IMR-90 (cell line): ENCODE measurements at regions not wholly inside any gene's neighbourhood (a gene's known extent, or its start where the extent isn't known, plus 50 kb on each side); places are given as distances from the start of the nearest gene placed in this dataset.

Experiments used
- ATAC-seq: fragments of 200-7000 bp; cut with Tn5 transposase; 2 replicates; pipeline ENCODE4 v1.9.1; 2020; ENCODE audit warnings: low read depth, mild to moderate bottlenecking, moderate library complexity
- BruUV-seq: library from RNA; stranded (reverse); fragments of 400-500 nt; replicated peaks from 2 replicates; lab custom pipeline; 2021; lab: Mats Ljungman, UMichigan
- CTCF ChIA-PET: fragments of 300-600 bp; formaldehyde crosslinking; extraction: SDS; loops from one replicate; lab custom pipeline; 2021; ENCODE audit warnings: antibody characterized with exemption; lab: Yijun Ruan, JAX
- POLR2A ChIA-PET: fragments of 300-600 bp; sonication (Branson Sonifier 250); formaldehyde crosslinking; loops from one replicate; lab custom pipeline; 2022; ENCODE audit warnings: antibody characterized with exemption; ENCODE audit not compliant: unreplicated experiment; lab: Charles Lee
- DNase-seq: peaks from one replicate; pipeline ENCODE4 v3.0.0; 2013
- H2AFZ ChIP-seq: replicated peaks from 2 replicates; pipeline ENCODE3; 2013; ENCODE audit warnings: low read length, mild to moderate bottlenecking; ENCODE audit not compliant: poor library complexity
- H2AK5ac ChIP-seq: 2 replicates; pipeline ENCODE4 v1.6.1; 2013; ENCODE audit warnings: low read depth, low read length, inconsistent platforms
- H2AK9ac ChIP-seq: replicated peaks from 2 replicates; pipeline ENCODE3; 2013; ENCODE audit warnings: mild to moderate bottlenecking, low read depth, low read length, moderate library complexity; ENCODE audit not compliant: poor library complexity
- H2BK120ac ChIP-seq: 2 replicates; pipeline ENCODE4 v1.6.1; 2013; ENCODE audit warnings: low read depth, low read length, inconsistent platforms
- H2BK15ac ChIP-seq: 3 replicates; pipeline ENCODE4 v1.6.1; 2013; ENCODE audit warnings: low read depth, low read length, inconsistent platforms
- H2BK20ac ChIP-seq: 2 replicates; pipeline ENCODE4 v1.6.1; 2013; ENCODE audit warnings: low read depth, mild to moderate bottlenecking, inconsistent platforms, low read length, moderate library complexity
- H2BK5ac ChIP-seq: 2 replicates; pipeline ENCODE4 v1.6.1; 2013; ENCODE audit warnings: mild to moderate bottlenecking, low read depth, low read length, inconsistent platforms; ENCODE audit not compliant: poor library complexity, severe bottlenecking
- H3K14ac ChIP-seq: replicated peaks from 2 replicates; pipeline ENCODE4 v1.6.1; 2013; ENCODE audit warnings: low read depth, low read length, inconsistent platforms
- H3K18ac ChIP-seq: 2 replicates; pipeline ENCODE4 v1.6.1; 2013; ENCODE audit warnings: low read depth, low read length, control low read depth
- H3K23ac ChIP-seq: 2 replicates; pipeline ENCODE4 v1.6.1; 2013; ENCODE audit warnings: low read depth, low read length, inconsistent platforms
- H3K27ac ChIP-seq: 2 replicates; pipeline ENCODE4 v1.5.1; 2013; ENCODE audit warnings: mild to moderate bottlenecking, control low read depth, low read length; ENCODE audit not compliant: insufficient read depth
- H3K27me3 ChIP-seq: 2 replicates; pipeline ENCODE4 v1.6.1; 2013; ENCODE audit warnings: low read length; ENCODE audit not compliant: control insufficient read depth, insufficient read depth
- H3K36me3 ChIP-seq: 2 replicates; pipeline ENCODE4 v1.6.1; 2013; ENCODE audit warnings: low read length, mixed read lengths; ENCODE audit not compliant: control insufficient read depth, insufficient read depth
- H3K4ac ChIP-seq: 2 replicates; pipeline ENCODE4 v1.6.1; 2013; ENCODE audit warnings: low read depth, low read length, inconsistent platforms
- H3K4me1 ChIP-seq: 2 replicates; pipeline ENCODE4 v1.6.1; 2013; ENCODE audit warnings: low read length, mixed read lengths; ENCODE audit not compliant: control insufficient read depth, insufficient read depth
- H3K4me2 ChIP-seq: 2 replicates; pipeline ENCODE4 v1.6.1; 2013; ENCODE audit warnings: low read depth, mild to moderate bottlenecking, control low read depth, low read length, moderate library complexity
- H3K4me3 ChIP-seq: 2 replicates; pipeline ENCODE4 v1.5.1; 2013; ENCODE audit warnings: low read depth, mild to moderate bottlenecking, control low read depth, low read length, moderate library complexity; ENCODE audit not compliant: insufficient read depth
- H3K56ac ChIP-seq: 2 replicates; pipeline ENCODE4 v1.6.1; 2013; ENCODE audit warnings: low read length, inconsistent platforms; ENCODE audit not compliant: insufficient read depth; ENCODE audit errors: extremely low read depth
- H3K79me1 ChIP-seq, 2 experiments: 2 replicates each; pipeline ENCODE4 v1.6.1; 2013; ENCODE audit warnings: low read length in 2 of 2, inconsistent platforms in 1 of 2, low read depth in 1 of 2
- H3K9ac ChIP-seq: 2 replicates; pipeline ENCODE4 v1.6.1; 2013; ENCODE audit warnings: low read depth, low read length, control low read depth
- H3K9me1 ChIP-seq: 2 replicates; pipeline ENCODE4 v1.6.1; 2013; ENCODE audit warnings: low read length, inconsistent platforms; ENCODE audit not compliant: insufficient read depth
- H3K9me3 ChIP-seq: 2 replicates; pipeline ENCODE4 v1.6.1; 2013; ENCODE audit warnings: low read length; ENCODE audit not compliant: control insufficient read depth, insufficient read depth
- H4K20me1 ChIP-seq: 2 replicates; pipeline ENCODE4 v1.6.1; 2013; ENCODE audit warnings: low read length, inconsistent platforms; ENCODE audit not compliant: insufficient read depth
- H4K5ac ChIP-seq: 2 replicates; pipeline ENCODE4 v1.6.1; 2013; ENCODE audit warnings: mild to moderate bottlenecking, low read depth, low read length, control low read depth
- H4K8ac ChIP-seq, 2 experiments: 2 replicates each; pipeline ENCODE4 v1.6.1; 2013; ENCODE audit warnings: low read depth in 2 of 2, low read length in 2 of 2, control low read depth in 1 of 2, inconsistent platforms in 1 of 2
- H4K91ac ChIP-seq: 2 replicates; pipeline ENCODE4 v1.6.1; 2013; ENCODE audit warnings: low read depth, low read length, inconsistent platforms; ENCODE audit not compliant: insufficient read depth
- BHLHE40 ChIP-seq: fragments of 150-350 bp; IDR thresholded peaks from 2 replicates; pipeline ENCODE4 v1.6.1; 2016; ENCODE audit warnings: mild to moderate bottlenecking, low read depth, low read length
- CEBPB ChIP-seq: IDR thresholded peaks from 2 replicates; pipeline ENCODE4 v1.6.1; 2012; ENCODE audit warnings: low read depth, low read length, improper control_type of control experiment
- CHD1 ChIP-seq: IDR thresholded peaks from 2 replicates; pipeline ENCODE4 v1.6.1; 2012; ENCODE audit warnings: low read depth, low read length, improper control_type of control experiment
- FOS ChIP-seq: fragments of 150-350 bp; IDR thresholded peaks from 2 replicates; pipeline ENCODE4 v1.6.1; 2016; ENCODE audit warnings: low read depth, low read length
- MAFK ChIP-seq: IDR thresholded peaks from 2 replicates; pipeline ENCODE4 v1.6.1; 2012; ENCODE audit warnings: low read depth, low read length, improper control_type of control experiment
- MAZ ChIP-seq: IDR thresholded peaks from 2 replicates; pipeline ENCODE4 v1.6.1; 2012; ENCODE audit warnings: low read depth, mild to moderate bottlenecking, low read length, improper control_type of control experiment, moderate library complexity, borderline replicate concordance
- MXI1 ChIP-seq: IDR thresholded peaks from 2 replicates; pipeline ENCODE4 v1.6.1; 2012; ENCODE audit warnings: low read depth, mild to moderate bottlenecking, low read length, moderate library complexity, borderline replicate concordance
- NFE2L2 ChIP-seq: fragments of 150-350 bp; IDR thresholded peaks from 2 replicates; pipeline ENCODE4 v1.6.1; 2016; ENCODE audit warnings: low read depth, mild to moderate bottlenecking, low read length
- POLR2A ChIP-seq: IDR thresholded peaks from 2 replicates; pipeline ENCODE4 v1.6.1; 2012; ENCODE audit warnings: mild to moderate bottlenecking, low read depth, low read length
- RAD21 ChIP-seq: IDR thresholded peaks from 2 replicates; pipeline ENCODE4 v1.6.1; 2012; ENCODE audit warnings: low read length, improper control_type of control experiment
- RCOR1 ChIP-seq: IDR thresholded peaks from 2 replicates; pipeline ENCODE4 v1.6.1; 2012; ENCODE audit warnings: mild to moderate bottlenecking, low read length, improper control_type of control experiment; ENCODE audit not compliant: insufficient replicate concordance
- RFX5 ChIP-seq: IDR thresholded peaks from 2 replicates; pipeline ENCODE4 v1.8.0; 2012; ENCODE audit warnings: low read depth, mild to moderate bottlenecking, low read length, moderate library complexity
- SMC3 ChIP-seq: fragments of 150-350 bp; IDR thresholded peaks from 2 replicates; pipeline ENCODE4 v1.6.1; 2016; ENCODE audit warnings: low read depth, mild to moderate bottlenecking, antibody characterized with exemption, low read length, moderate library complexity
- WGBS, 2 experiments: methylation state at CpG; one replicate each; pipeline versions ENCODE4 v1.1.5 to v1.1.7; 2013; ENCODE audit warnings: missing lambda C conversion rate in 2 of 2; ENCODE audit not compliant: insufficient read length in 1 of 2; ENCODE audit errors: extremely low coverage in 2 of 2; 5-methylcytosine and 5-hydroxymethylcytosine counted together
- dilution Hi-C: fragments of 300-500 bp; cut with HindIII; formaldehyde crosslinking; loops from one replicate; pipeline ENCODE4 v1.14.3; 2018; ENCODE audit warnings: low sequenced_read_pairs; ENCODE audit not compliant: unreplicated experiment
- in situ Hi-C: fragments of 300-500 bp; cut with MboI; formaldehyde crosslinking; loops from 3 replicates; pipeline ENCODE4 v1.14.3; 2019; ENCODE audit warnings: low sequenced_read_pairs, inconsistent platforms, mixed read lengths
- intact Hi-C: fragments of 100-400 bp; cut with micrococcal nuclease; formaldehyde crosslinking; loops from 2 replicates; pipeline ENCODE4 v1.10.0; 2022
- TF ChIP-seq, protein P1 (sequence below): fragments of 150-350 bp; IDR thresholded peaks from 2 replicates; pipeline ENCODE4 v1.6.1; 2017; ENCODE audit warnings: mild to moderate bottlenecking, antibody characterized with exemption, low read length, low read depth
- TF ChIP-seq, protein P2 (sequence below): conservative IDR thresholded peaks from 2 replicates; pipeline ENCODE4 v1.5.1; 2012; ENCODE audit warnings: mild to moderate bottlenecking, low read depth, low read length, improper control_type of control experiment
- TF ChIP-seq, protein P3 (sequence below): fragments of 150-350 bp; IDR thresholded peaks from 2 replicates; pipeline ENCODE4 v1.6.1; 2016; ENCODE audit warnings: low read depth, mild to moderate bottlenecking, low read length, moderate library complexity, borderline replicate concordance

DNA sequence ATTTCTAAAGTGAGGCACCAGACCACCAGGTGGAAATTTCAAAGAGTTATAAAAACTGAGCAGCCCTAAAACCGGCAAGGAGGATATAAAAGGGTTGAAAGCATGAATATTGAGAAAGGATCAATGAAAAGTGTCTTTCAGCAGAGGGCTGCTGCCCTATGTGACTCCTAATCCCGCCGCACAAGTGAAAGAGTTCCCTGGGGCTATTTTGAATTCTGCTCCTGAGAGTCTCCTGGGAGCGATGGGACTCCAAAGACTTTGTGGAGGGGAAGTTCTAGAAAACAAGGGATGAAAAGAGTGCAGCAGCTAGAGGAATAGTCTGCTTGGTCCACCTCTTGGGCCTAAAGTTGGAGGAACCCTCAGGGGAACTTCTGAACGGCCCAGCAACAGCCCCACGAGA is 205.2 kb downstream of the SP3 start:
- Histone ChIP-seq H2AFZ (no peak overlapping the region), H3K27ac (no peak overlapping the region), H4K8ac (no peak overlapping the region), H3K4me1 (no peaks in the 10 kb centered on the region), H2BK120ac (no peak overlapping the region), H3K27me3 (peaks cover 22% of the 10 kb centered on the region), H3K14ac (no peak overlapping the region), H3K9me1 (no peaks in the 10 kb centered on the region), H2BK15ac (no peak overlapping the region), H3K79me1 (no peaks in the 10 kb centered on the region), H3K4me3 (no peak overlapping the region), H2BK20ac (no peak overlapping the region), H3K36me3 (no peaks in the 10 kb centered on the region), H4K91ac (no peak overlapping the region), H3K4me2 (no peak overlapping the region), H4K5ac (no peak overlapping the region), H3K9me3 (no peaks in the 10 kb centered on the region), H2AK9ac (no peak overlapping the region), H3K9ac (no peak overlapping the region), H2BK5ac (no peak overlapping the region), H2AK5ac (no peak overlapping the region), H3K18ac (no peak overlapping the region), H4K20me1 (no peaks in the 10 kb centered on the region), H3K23ac (no peak overlapping the region), H3K4ac (no peak overlapping the region), H3K56ac (no peak overlapping the region)
- ChIA-PET CTCF (no interaction called here), POLR2A (no interaction called here)
- WGBS, 2 experiments: 70% methylated on average over 2 of the region's 6 CpGs; no CpG with 5 or more reads in 1 of the 2 experiments
- no peak for ATAC-seq
- dilution Hi-C loops (no loop called here), in situ Hi-C loops (loop anchor here (10.0 kb wide), 1 partner anchor 355 kb away; no protein-coding TSS in a partner anchor), intact Hi-C loops (loop anchor here (10.0 kb wide), 1 partner anchor 285 kb away; no protein-coding TSS in a partner anchor)
- TF ChIP-seq MAZ (no peak), BHLHE40 (no peak), MAFK (no peak), RAD21 (no peak), CEBPB (no peak), RCOR1 (no peak), POLR2A (no peak), NFE2L2 (no peak), RFX5 (no peak), SMC3 (no peak), FOS (no peak), MXI1 (no peak), CHD1 (no peak)
- TF ChIP-seq, protein P1, sequence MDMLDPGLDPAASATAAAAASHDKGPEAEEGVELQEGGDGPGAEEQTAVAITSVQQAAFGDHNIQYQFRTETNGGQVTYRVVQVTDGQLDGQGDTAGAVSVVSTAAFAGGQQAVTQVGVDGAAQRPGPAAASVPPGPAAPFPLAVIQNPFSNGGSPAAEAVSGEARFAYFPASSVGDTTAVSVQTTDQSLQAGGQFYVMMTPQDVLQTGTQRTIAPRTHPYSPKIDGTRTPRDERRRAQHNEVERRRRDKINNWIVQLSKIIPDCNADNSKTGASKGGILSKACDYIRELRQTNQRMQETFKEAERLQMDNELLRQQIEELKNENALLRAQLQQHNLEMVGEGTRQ: no peak
- TF ChIP-seq, protein P2, sequence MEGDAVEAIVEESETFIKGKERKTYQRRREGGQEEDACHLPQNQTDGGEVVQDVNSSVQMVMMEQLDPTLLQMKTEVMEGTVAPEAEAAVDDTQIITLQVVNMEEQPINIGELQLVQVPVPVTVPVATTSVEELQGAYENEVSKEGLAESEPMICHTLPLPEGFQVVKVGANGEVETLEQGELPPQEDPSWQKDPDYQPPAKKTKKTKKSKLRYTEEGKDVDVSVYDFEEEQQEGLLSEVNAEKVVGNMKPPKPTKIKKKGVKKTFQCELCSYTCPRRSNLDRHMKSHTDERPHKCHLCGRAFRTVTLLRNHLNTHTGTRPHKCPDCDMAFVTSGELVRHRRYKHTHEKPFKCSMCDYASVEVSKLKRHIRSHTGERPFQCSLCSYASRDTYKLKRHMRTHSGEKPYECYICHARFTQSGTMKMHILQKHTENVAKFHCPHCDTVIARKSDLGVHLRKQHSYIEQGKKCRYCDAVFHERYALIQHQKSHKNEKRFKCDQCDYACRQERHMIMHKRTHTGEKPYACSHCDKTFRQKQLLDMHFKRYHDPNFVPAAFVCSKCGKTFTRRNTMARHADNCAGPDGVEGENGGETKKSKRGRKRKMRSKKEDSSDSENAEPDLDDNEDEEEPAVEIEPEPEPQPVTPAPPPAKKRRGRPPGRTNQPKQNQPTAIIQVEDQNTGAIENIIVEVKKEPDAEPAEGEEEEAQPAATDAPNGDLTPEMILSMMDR: no peak
- TF ChIP-seq, protein P3, sequence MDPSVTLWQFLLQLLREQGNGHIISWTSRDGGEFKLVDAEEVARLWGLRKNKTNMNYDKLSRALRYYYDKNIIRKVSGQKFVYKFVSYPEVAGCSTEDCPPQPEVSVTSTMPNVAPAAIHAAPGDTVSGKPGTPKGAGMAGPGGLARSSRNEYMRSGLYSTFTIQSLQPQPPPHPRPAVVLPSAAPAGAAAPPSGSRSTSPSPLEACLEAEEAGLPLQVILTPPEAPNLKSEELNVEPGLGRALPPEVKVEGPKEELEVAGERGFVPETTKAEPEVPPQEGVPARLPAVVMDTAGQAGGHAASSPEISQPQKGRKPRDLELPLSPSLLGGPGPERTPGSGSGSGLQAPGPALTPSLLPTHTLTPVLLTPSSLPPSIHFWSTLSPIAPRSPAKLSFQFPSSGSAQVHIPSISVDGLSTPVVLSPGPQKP: no peak
- no TSS peak for BruUV-seq
- no peak for DNase-seq
